ENCODE measurements at regions not wholly inside any gene's neighbourhood (a gene's known extent, or its start where the extent isn't known, plus 50 kb on each side); places are given as distances from the start of the nearest gene placed in this dataset.

GRCh38 chr10:55870186-55870585 lies 490.9 kb downstream of the ZWINT start:
- TF ChIP-seq POU6F1 (CRISPR knock-in tag; IDR thresholded peaks at IDR 0.05; ENCODE audit: borderline replicate concordance, low read depth) (no peak), TSHZ2 (CRISPR knock-in tag; IDR thresholded peaks at IDR 0.05) (no peak)
